HCT116 (cell line): ENCODE measurements at regions not wholly inside any gene's neighbourhood (a gene's known extent, or its start where the extent isn't known, plus 50 kb on each side); places are given as distances from the start of the nearest gene placed in this dataset.

Source experiments
- ATAC-seq: fragments of 200-7000 bp; cut with Tn5 transposase; 2 replicates; pipeline ENCODE4 v1.9.1; 2020; ENCODE audit warnings: mild to moderate bottlenecking, moderate library complexity
- BruUV-seq: library from RNA; stranded (reverse); fragments of 400-500 nt; replicated peaks from 2 replicates; lab custom pipeline; 2021; lab: Mats Ljungman, UMichigan
- CTCF ChIA-PET: fragments of 300-600 bp; sonication (Branson Sonifier 250); formaldehyde crosslinking; loops from one replicate; lab custom pipeline; 2021; ENCODE audit warnings: antibody characterized with exemption; lab: Charles Lee
- POLR2A ChIA-PET: fragments of 300-600, 350-600 bp; sonication (Branson Sonifier 250); formaldehyde crosslinking; loops from one replicate; lab custom pipeline; 2021; ENCODE audit warnings: antibody characterized with exemption; lab: Charles Lee
- RAD21 ChIA-PET, 2 experiments: fragments of 300-600 bp; sonication (Branson Sonifier 250); formaldehyde crosslinking; loops; one replicate each; lab custom pipeline; 2023; ENCODE audit warnings: low total read pairs in 2 of 2; ENCODE audit not compliant: uncharacterized antibody in 2 of 2, unreplicated experiment in 2 of 2, low non-redundant PET in 1 of 2; lab: Charles Lee
- DNase-seq: peaks from one replicate; pipeline ENCODE4 v3.0.0-alpha.2; 2010; ENCODE audit warnings: low read depth, low spot score
- H2AFZ ChIP-seq: fragments of 200-600 bp; shearing (Covaris generic), sonication (generic); 2 replicates; pipeline ENCODE4 v1.6.1; 2017; ENCODE audit warnings: low read depth, mixed run types, mixed read lengths, antibody characterized with exemption, low read length; ENCODE audit not compliant: poor library complexity, severe bottlenecking
- H3K27ac ChIP-seq: 2 replicates; pipeline ENCODE4 v1.5.1; 2012; ENCODE audit warnings: low read depth, low read length
- H3K27me3 ChIP-seq: fragments of 200-600 bp; sonication (generic); 2 replicates; pipeline ENCODE4 v1.6.1; 2016; ENCODE audit warnings: mixed run types, low read length, mixed read lengths; ENCODE audit not compliant: insufficient read depth
- H3K36me3 ChIP-seq, 2 experiments: fragments of 200-500 bp in 1 of 2; fragments of 200-600 bp in 1 of 2; sonication (Bioruptor generic) in 1 of 2; sonication (generic) in 1 of 2; 2 replicates each; pipeline versions ENCODE4 v1.5.1 to v1.6.1; 2014 to 2016; ENCODE audit warnings: low read length in 2 of 2, inconsistent platforms in 1 of 2, mixed read lengths in 1 of 2, mixed run types in 1 of 2; ENCODE audit not compliant: insufficient read depth in 2 of 2, control insufficient read depth in 1 of 2
- H3K4me1 ChIP-seq, 2 experiments: fragments of 200-600 bp in 1 of 2; sonication (generic) in 1 of 2; 2 replicates each; pipeline versions ENCODE4 v1.5.1 to v1.6.1; 2012 to 2017; ENCODE audit warnings: low read length in 2 of 2, inconsistent platforms in 1 of 2, mild to moderate bottlenecking in 1 of 2, mixed read lengths in 1 of 2, mixed run types in 1 of 2, moderate library complexity in 1 of 2; ENCODE audit not compliant: insufficient read depth in 2 of 2, control insufficient read depth in 1 of 2
- H3K4me2 ChIP-seq: fragments of 200-600 bp; sonication (generic); 2 replicates; pipeline ENCODE4 v1.6.1; 2017; ENCODE audit warnings: mixed run types, low read length, mixed read lengths
- H3K4me3 ChIP-seq, 2 experiments: fragments of 200-600 bp in 1 of 2; sonication (generic) in 1 of 2; replicated peaks in 1 of 2; 2 replicates each; pipeline ENCODE4 v1.5.1; 2011 to 2016; ENCODE audit warnings: low read length in 2 of 2, control low read depth in 1 of 2, low read depth in 1 of 2, mild to moderate bottlenecking in 1 of 2, mixed read lengths in 1 of 2, mixed run types in 1 of 2
- H3K79me2 ChIP-seq: fragments of 200-600 bp; sonication (generic); 2 replicates; pipeline ENCODE4 v1.6.1; 2017; ENCODE audit warnings: mild to moderate bottlenecking, mixed run types, low read length, moderate library complexity, mixed read lengths; ENCODE audit not compliant: insufficient read depth
- H3K9ac ChIP-seq: fragments of 200-600 bp; sonication (generic); 2 replicates; pipeline ENCODE4 v1.6.1; 2016; ENCODE audit warnings: low read length, mixed read lengths
- H3K9me2 ChIP-seq: fragments of 200-600 bp; sonication (generic), shearing (Covaris generic); 2 replicates; pipeline ENCODE4 v1.6.1; 2017; ENCODE audit warnings: mixed run types, mild to moderate bottlenecking, moderate library complexity; ENCODE audit not compliant: insufficient read depth
- H3K9me3 ChIP-seq, 2 experiments: fragments of 200-500 bp in 1 of 2; fragments of 200-600 bp in 1 of 2; sonication (Bioruptor generic) in 1 of 2; sonication (generic) in 1 of 2; 2 replicates each; pipeline ENCODE4 v1.6.1; 2014 to 2017; ENCODE audit warnings: low read length in 2 of 2, mixed read lengths in 2 of 2, inconsistent platforms in 1 of 2, low read depth in 1 of 2, mild to moderate bottlenecking in 1 of 2, mixed run types in 1 of 2, moderate library complexity in 1 of 2; ENCODE audit not compliant: control insufficient read depth in 1 of 2, insufficient read depth in 1 of 2
- H4K20me1 ChIP-seq: fragments of 200-600 bp; sonication (generic), shearing (Covaris generic); 2 replicates; pipeline ENCODE4 v1.6.1; 2017; ENCODE audit warnings: mixed run types, mild to moderate bottlenecking, moderate library complexity; ENCODE audit not compliant: insufficient read depth
- CEBPB ChIP-seq: IDR thresholded peaks from 2 replicates; pipeline ENCODE4 v1.6.1; 2012; ENCODE audit warnings: low read depth
- EGR1 ChIP-seq: IDR thresholded peaks from 2 replicates; pipeline ENCODE4 v1.6.1; 2012; ENCODE audit warnings: low read depth
- ELF1 ChIP-seq: IDR thresholded peaks from 2 replicates; pipeline ENCODE4 v1.6.1; 2012; ENCODE audit warnings: low read depth, borderline replicate concordance
- EZH2 ChIP-seq: fragments of 200-600 bp; sonication (generic); IDR thresholded peaks from 2 replicates; pipeline ENCODE4 v1.6.1; 2017; ENCODE audit warnings: antibody characterized with exemption, mixed run types
- FOSL1 ChIP-seq: IDR thresholded peaks from 2 replicates; pipeline ENCODE4 v1.6.1; 2012; ENCODE audit warnings: low read depth
- POLR2A ChIP-seq: IDR thresholded peaks from 2 replicates; pipeline ENCODE4 v1.7.0; 2011; ENCODE audit warnings: borderline replicate concordance; ENCODE audit not compliant: insufficient read depth, insufficient read length; ENCODE audit errors: extremely low read depth
- POLR2AphosphoS5 ChIP-seq: IDR thresholded peaks from 2 replicates; pipeline ENCODE4 v1.6.1; 2011; ENCODE audit warnings: mild to moderate bottlenecking, low read depth, low read length, moderate library complexity
- RAD21 ChIP-seq: IDR thresholded peaks from 2 replicates; pipeline ENCODE4 v1.6.1; 2012; ENCODE audit warnings: low read depth, mild to moderate bottlenecking
- SIN3A ChIP-seq: IDR thresholded peaks from 2 replicates; pipeline ENCODE4 v1.6.1; 2012; ENCODE audit warnings: low read depth
- SP1 ChIP-seq: IDR thresholded peaks from 2 replicates; pipeline ENCODE4 v1.6.1; 2012; ENCODE audit warnings: low read depth
- TCF7L2 ChIP-seq: IDR thresholded peaks from 2 replicates; pipeline ENCODE4 v1.7.0; 2011; ENCODE audit warnings: borderline replicate concordance, inconsistent platforms; ENCODE audit not compliant: insufficient read depth, insufficient read length; ENCODE audit errors: extremely low read depth
- YY1 ChIP-seq: IDR thresholded peaks from 2 replicates; pipeline ENCODE4 v1.6.1; 2011; ENCODE audit warnings: low read length, low read depth, moderate library complexity, mild to moderate bottlenecking; ENCODE audit not compliant: insufficient replicate concordance; ENCODE audit errors: extremely low read depth
- ZNF274 ChIP-seq: fragments of 200-500 bp; sonication (Bioruptor generic); IDR thresholded peaks from 2 replicates; pipeline ENCODE4 v1.6.1; 2014; ENCODE audit warnings: mild to moderate bottlenecking, low read depth, low read length, inconsistent platforms
- intact Hi-C: fragments of 100-400 bp; cut with micrococcal nuclease; formaldehyde crosslinking; loops from 2 replicates; pipeline ENCODE4 v1.10.0; 2022
- TF ChIP-seq, protein P1 (sequence below): IDR thresholded peaks from 2 replicates; pipeline ENCODE4 v1.6.1; 2012
- TF ChIP-seq, protein P2 (sequence below), 3 experiments: fragments of 200-600 bp in 1 of 3; sonication (generic) in 1 of 3; IDR thresholded peaks in 2 of 3; conservative IDR thresholded peaks in 1 of 3; 2 replicates each; pipeline ENCODE4 v1.5.1; 2012 to 2017; ENCODE audit warnings: low read depth in 2 of 3, low read length in 2 of 3, antibody characterized with exemption in 1 of 3, borderline replicate concordance in 1 of 3, control low read depth in 1 of 3, mild to moderate bottlenecking in 1 of 3, mixed read lengths in 1 of 3, mixed run types in 1 of 3, moderate library complexity in 1 of 3; ENCODE audit not compliant: insufficient read depth in 1 of 3

DNA sequence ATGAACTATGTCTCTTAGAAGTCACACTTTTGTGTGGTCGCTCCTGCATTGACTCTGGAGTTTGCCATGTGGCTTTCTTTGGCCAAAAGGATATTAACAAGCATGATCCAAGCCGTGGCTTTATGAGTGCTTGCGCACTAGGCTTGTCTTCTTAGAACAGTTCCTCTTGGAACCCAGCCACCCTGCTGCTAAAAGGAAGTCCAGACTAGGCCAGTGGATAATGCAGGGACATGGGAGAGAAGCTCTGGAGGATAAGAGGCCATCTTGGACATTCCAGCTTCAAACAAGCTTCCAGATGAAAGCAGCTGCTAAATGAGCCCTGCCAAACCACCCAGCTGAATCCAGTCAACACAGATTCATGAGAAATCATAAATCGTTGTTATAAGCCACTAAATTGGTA lies 346.4 kb downstream of the CDC5L start:
- no TSS peak for BruUV-seq
- ATAC-seq (no peak), DNase-seq (no peak)
- TF ChIP-seq POLR2A: no peak
- TF ChIP-seq, protein P1, sequence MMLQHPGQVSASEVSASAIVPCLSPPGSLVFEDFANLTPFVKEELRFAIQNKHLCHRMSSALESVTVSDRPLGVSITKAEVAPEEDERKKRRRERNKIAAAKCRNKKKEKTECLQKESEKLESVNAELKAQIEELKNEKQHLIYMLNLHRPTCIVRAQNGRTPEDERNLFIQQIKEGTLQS: no peak
- H3K4me2 ChIP-seq: no peak overlapping the region
- peaks cover 5% of the 10 kb centered on the region; the same call in 1 of the 2 replicates for H3K27me3 ChIP-seq
- no peaks in the 10 kb centered on the region for H4K20me1 ChIP-seq
- no peak overlapping the region for H3K27ac ChIP-seq
- H3K4me1 ChIP-seq: no peaks in the 10 kb centered on the region
- H3K9me3 ChIP-seq: no peaks in the 10 kb centered on the region
- CTCF ChIA-PET: no interaction called here
- H3K79me2 ChIP-seq: no peaks in the 10 kb centered on the region
- H2AFZ ChIP-seq: no peak overlapping the region
- POLR2A ChIA-PET: no interaction called here
- intact Hi-C loops: no loop called here
- H3K4me3 ChIP-seq: no peak overlapping the region
- no peaks in the 10 kb centered on the region for H3K36me3 ChIP-seq
- no peaks in the 10 kb centered on the region for H3K9me2 ChIP-seq
- RAD21 ChIA-PET: no interaction called here
- no peak overlapping the region for H3K9ac ChIP-seq

DNA sequence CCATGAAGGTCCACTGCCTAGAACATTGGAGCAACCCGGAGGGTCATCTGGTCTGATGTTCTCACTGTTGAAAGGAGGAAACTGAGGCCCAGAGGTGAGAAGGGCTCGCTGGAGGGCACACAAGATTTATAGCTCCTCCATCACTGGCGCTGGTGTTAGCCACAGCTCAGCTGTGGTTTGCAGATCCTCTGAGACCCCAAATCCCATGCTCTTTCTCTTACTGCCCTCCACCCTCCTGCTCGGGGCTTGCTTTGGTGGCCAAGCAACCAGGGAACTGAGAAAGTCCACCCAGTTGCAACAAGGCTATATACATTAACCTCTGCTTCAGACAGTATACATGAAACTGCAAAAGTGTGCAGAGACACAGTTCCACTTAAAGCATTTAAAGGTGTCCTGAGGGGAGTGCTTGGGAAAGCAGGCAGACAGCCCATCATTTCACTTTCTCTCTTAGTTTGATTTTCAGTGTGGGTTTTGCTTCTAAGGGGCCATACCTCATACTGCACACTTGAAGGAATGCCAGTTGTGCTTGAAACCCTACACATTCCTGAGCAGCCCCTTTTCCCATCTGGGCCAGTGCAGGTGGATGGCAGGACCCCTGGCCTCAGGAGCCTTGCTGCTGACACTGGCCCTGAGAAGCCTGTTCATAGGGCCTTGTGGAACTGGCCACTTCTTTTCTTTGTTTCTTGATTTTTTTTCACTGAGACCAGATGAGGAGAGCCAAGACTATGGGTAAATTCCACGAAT lies 347.6 kb downstream of the CDC5L start:
- DNase-seq (no peak), ATAC-seq (no peak)
- ChIA-PET POLR2A (no interaction called here), CTCF (no interaction called here), RAD21 (no interaction called here)
- no peaks in the 10 kb centered on the region for H4K20me1 ChIP-seq
- H3K79me2 ChIP-seq: no peaks in the 10 kb centered on the region
- peaks cover 3% of the 10 kb centered on the region; the same call in 1 of the 2 replicates for H3K27me3 ChIP-seq
- no peaks in the 10 kb centered on the region for H3K9me3 ChIP-seq
- no peak overlapping the region for H3K27ac ChIP-seq
- H3K9me2 ChIP-seq: no peaks in the 10 kb centered on the region
- no peak overlapping the region for H3K9ac ChIP-seq
- H2AFZ ChIP-seq: no peak overlapping the region
- no peak overlapping the region for H3K4me3 ChIP-seq
- BruUV-seq: no TSS peak
- intact Hi-C loops: no loop called here
- H3K4me1 ChIP-seq: no peaks in the 10 kb centered on the region
- no peak overlapping the region for H3K4me2 ChIP-seq
- no peaks in the 10 kb centered on the region for H3K36me3 ChIP-seq
- TF ChIP-seq SP1 (no peak), ZNF274 (no peak), POLR2AphosphoS5 (no peak), EZH2 (no peak), RAD21 (no peak), YY1 (no peak), ELF1 (no peak), SIN3A (no peak), CEBPB (no peak), TCF7L2 (no peak), EGR1 (no peak), FOSL1 (no peak)
- TF ChIP-seq, protein P1: no peak
- TF ChIP-seq, protein P2, sequence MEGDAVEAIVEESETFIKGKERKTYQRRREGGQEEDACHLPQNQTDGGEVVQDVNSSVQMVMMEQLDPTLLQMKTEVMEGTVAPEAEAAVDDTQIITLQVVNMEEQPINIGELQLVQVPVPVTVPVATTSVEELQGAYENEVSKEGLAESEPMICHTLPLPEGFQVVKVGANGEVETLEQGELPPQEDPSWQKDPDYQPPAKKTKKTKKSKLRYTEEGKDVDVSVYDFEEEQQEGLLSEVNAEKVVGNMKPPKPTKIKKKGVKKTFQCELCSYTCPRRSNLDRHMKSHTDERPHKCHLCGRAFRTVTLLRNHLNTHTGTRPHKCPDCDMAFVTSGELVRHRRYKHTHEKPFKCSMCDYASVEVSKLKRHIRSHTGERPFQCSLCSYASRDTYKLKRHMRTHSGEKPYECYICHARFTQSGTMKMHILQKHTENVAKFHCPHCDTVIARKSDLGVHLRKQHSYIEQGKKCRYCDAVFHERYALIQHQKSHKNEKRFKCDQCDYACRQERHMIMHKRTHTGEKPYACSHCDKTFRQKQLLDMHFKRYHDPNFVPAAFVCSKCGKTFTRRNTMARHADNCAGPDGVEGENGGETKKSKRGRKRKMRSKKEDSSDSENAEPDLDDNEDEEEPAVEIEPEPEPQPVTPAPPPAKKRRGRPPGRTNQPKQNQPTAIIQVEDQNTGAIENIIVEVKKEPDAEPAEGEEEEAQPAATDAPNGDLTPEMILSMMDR (IDR thresholded peaks at IDR 0.05 in 2 of 3, conservative IDR thresholded peaks at IDR 0.05 in 1 of 3; ENCODE audit: borderline replicate concordance in 1 of 3, insufficient read depth in 1 of 3, low read depth in 2 of 3, low read length in 2 of 3): no peak
